COLO829 (cell line): ENCODE measurements at regions not wholly inside any gene's neighbourhood (a gene's known extent, or its start where the extent isn't known, plus 50 kb on each side); places are given as distances from the start of the nearest gene placed in this dataset.

Source experiments
- DNase-seq: peaks from one replicate; pipeline ENCODE4 v3.0.0; 2012; ENCODE audit warnings: low spot score

DNA sequence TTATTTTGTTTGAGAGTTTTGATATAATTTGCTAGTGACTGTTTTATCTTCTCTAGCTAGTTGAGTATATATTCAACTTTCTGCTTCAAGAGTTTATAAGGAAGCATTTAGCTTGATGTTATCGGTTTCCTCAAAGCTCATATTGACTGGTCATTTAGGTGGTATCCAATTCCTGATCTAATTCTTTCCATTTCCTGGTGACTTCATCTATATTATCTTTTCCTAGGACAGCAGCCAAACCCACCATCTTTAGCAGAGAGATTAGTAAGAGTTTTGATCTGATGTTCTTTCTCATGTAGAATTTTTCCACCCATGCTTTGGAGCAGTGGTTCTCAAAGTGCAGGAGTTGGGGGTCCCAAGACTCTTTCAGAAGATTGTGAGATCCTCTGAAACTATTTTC, 148.6 kb upstream of the STT3B start:
- DNase-seq = no peak

DNA sequence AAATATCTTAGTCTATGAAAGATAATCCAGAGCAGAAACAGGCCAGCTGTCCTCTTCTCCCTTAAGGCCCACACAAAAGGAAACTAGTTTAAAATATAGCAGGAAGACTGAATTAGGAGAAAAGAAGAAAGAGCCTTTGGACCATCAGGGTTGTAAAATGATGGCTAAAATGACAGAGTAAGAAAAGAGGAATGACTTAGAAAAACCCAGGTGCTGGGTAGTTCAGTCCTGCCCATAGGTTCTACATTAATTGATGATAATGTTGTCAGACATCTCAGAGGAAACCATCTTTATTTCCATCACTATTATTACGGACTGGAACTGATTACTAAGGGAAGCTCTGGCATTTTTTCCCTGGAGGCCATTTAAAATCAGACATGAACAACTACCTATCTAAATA, 142.8 kb upstream of the STT3B start:
- no peak for DNase-seq

DNA sequence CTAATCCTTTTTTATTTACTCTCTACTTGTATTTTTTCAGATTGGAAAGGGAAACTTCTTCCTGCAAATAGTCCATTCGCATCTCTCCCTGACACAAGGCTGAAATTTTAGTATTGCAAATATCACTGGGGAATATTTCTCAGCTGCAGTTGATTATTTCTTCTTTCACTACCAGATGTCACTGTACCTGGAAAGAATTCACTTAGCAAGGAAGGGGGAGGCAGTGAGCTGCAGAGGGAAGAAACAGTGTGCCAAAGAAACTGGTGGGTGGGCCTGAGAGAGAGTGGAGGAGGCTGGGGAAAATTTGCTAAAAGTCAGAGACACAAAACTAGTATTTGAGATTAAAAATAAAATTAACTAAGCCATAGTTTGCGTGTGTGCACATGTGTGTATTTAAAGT, 142.3 kb upstream of the STT3B start:
- DNase-seq = no peak

DNA sequence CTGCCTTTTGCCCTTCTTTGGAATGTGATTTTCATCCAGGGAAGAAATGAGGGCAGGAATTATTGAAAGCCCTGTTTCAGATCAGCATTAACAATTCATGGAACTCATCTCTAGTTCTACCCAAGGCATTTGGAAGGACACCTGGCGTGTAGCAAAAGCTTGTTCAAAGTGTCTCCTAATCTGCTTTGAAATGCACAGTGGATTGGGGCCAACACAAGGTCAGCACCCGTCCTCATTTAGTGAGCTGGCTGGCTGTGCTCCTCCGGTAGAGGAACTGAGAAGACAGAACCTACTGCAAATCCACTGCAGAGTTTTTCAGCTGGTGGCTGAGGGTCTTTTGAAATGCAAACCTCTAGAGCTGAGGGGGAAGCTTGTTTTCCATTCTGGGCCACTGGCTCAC, 141.6 kb upstream of the STT3B start:
- DNase-seq = no peak

DNA sequence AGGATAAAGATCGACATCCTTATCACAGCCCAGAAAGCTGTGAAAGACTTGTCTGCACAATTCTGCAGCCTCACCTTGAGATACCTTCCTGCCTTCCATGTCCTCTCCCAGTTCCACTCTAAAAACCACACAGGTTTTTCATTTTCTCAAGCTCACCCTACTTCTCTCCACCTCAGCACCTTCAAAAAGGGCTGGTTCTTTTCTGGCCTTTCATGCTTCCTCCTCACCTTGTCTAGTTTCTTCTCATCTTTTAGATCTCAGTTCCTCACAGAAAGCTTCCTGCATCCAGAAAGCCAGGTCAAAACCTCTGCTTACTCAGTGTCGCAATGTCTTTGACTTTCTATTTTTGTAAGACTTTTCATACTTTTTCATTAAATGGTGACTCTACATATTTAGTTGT, 140.2 kb upstream of the STT3B start:
- no peak for DNase-seq

DNA sequence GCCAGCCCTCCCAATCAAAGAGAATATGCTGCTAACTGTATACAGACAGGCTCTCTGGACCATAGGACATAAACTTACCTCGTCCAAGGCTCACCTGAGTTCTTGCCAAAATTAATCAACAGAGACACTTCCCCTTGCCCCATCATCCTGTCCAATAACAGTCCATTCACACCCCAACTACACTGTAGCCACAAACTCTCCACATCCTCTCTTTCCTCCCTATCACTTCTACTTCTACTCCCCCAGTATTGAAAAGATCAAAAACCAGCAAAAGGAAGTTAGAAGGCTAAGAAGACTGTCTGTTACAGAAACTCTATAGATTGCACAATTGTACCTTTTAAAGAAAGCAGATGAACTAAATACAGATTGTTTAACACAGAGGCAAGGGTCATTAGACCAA, 133.5 kb upstream of the STT3B start:
- DNase-seq = no peak

DNA sequence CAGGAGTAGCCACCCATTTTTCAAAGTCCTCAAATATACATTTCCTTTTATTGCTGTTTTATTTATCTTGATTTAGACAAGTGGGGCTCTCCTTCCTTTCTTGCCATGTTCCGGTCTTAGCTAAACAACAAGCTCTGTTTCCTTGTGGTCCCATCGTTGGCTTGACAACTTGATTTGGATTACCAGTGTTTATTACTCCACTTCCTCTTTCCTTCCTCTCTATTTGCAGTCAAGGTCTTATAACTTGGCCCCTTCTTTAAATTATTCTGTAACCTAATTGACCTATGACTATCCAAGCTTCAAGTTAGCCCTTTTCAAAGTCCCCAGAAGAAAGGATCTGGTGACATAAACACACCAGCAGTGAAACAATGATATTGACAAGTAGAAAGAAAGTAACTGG, 130.6 kb upstream of the STT3B start:
- DNase-seq = no peak

DNA sequence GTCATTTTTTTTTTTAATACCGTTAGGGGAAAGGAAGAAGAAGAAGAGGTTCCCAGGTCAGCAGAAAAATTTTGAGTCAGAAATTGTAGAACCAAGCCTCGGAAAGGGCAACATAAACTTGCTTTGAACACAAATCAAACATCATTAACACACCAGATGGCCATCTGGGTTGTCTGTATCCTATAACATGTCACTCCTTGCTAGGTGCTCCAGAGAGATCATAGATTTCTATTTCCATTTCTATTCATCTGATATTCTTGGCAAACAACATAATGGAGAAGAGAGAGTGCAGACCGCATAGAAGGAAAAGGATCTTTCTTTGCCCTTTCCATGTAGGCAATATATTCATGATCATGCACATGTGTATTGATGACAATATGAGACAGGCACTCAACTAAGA, 129.5 kb upstream of the STT3B start:
- DNase-seq = no peak

DNA sequence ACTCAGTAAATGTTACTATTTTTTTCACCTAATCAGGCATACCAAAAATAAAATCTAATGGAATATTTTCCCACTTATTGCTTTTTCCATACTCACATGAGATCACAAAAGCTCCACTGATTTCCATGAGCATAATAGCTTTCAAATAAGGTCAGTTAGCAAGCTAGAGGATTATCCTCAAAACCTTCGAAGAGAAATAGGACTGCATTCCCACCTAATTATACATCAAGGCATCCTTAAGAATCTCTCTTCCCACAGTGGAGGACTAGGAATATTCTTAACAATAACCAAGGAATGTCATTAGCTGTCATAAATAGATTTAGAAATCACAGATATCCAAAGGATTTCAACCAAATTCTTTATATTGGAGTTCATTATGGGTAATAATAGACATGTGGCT, 127.9 kb upstream of the STT3B start:
- no peak for DNase-seq

DNA sequence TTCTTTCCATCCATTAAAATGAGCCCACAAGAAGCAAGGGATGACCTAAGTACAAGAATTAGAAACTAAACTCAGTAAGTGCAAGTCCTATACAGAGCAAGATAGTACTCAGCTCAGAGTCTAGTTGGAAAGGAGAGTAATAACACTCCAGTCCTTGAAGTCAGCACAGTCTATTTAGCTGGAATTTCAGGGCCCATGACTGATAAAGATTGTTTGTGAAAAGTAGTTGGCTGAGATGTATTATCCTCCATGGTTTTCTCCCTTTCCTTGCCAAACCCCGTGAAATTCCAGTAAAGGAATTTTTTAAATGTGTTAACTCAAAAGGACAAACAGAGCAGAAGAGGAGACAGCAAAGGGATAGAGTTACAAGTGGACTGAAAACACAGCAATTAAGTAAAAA, 127.2 kb upstream of the STT3B start:
- DNase-seq = no peak

DNA sequence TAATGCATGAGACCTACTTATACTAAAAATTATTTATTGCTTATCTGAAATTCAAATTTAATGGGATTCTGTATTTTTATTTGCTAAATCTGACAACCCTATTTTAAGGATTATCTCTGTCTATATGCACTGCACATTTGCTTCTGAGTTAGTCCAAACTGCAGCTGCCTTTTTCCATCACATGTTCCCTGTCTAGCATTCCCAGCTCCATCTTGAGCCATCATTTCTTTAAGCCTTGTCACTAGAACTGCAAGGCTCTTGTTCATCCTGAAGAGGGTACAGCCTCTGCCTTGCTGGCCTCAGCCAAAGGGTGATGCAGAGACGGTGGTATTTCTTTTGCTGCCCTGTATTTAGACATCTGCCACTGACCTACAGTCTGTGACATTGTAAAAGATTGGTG, 125.8 kb upstream of the STT3B start:
- no peak for DNase-seq

DNA sequence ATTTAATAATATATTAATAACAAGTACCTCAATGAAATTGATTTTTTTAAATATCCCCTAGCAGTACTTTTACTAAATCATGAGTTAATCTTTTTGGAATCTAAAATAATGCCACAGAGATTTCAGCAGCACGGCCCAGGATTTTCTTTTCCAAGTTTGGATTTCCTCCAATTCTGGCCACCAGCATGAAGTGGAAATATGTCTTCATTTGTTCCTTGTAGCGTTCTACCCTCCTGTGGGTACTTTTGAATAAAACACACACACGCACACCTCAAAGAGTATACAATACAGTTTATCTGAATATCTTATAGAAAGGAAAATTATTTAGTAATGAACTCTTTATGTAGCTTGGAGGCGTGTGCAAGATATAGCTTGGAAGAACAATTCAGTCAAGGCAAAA, 125.1 kb upstream of the STT3B start:
- no peak for DNase-seq

DNA sequence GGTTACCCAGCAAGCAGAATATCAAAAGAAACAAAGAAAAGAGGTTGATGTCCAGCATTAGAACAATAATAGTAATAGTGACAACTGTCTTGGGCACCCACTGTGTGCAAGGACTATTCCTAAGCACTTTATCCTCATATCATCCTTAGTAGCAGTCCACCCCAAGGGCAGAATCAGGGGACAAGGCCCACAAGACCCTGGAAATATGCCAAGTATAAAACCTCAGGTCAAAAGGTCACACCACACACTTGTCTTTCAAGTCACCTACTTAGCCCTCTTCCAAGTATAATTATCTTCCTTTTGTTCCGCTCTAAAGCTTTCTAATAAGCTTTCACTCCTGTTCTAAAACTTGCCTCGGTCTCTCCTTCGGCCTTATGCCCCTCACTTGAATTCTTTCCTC, 124.0 kb upstream of the STT3B start:
- no peak for DNase-seq

DNA sequence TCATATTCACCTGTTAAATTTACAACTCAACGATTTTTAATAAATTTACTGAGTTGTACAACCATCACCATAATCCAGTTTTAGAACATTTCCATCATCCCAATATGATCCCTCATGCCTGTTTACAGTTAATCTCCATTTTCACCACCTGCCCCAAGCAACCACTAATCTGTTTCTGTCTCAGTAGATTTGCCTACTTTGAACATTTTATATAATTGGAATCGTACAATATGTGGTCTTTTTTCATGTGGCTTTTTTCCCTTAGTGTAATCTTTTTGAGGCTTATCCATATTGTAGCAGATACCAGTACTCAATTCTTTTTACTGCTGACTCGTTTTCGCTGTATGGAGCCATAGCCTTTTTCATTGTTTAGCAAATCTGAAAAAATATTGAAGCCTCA, 123.3 kb upstream of the STT3B start:
- DNase-seq = no peak

DNA sequence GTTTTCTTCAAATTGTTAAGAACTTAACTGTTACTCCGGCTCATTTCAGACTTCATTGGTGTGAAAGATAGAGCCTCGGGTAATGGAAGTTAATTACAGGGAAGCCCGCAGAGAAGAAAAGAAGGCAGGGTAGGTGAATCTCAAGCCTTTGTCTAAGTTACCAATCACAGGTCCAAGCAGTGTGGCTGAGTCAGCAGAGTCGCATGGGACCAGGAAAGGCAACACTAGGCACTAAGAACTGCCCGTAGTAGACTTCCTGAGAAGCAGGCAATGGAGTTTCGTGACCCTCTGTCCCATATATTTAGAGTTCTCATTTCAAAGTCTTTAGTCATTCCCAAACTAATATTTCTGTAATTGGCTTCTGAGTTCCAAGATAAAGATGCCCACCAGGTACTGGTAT, 122.9 kb upstream of the STT3B start:
- no peak for DNase-seq

DNA sequence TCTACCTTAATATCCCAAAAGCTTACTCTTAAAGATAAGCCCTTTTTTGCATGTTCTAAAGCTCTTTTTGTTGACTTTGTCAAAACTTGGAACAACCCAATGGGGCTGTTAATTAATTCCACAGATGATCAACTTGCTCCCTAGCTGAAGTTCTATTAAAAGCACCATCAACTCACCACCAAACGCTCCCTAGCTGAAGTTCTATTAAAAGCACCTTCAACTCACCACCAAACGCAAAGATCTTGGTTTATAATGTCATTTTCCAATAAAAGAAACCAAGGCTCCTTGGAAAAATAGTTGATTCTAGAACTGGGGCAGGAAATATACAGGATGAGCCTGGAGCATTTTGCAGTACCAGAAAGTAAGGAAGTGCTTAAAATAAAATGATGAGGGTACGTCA, 122.3 kb upstream of the STT3B start:
- no peak for DNase-seq

DNA sequence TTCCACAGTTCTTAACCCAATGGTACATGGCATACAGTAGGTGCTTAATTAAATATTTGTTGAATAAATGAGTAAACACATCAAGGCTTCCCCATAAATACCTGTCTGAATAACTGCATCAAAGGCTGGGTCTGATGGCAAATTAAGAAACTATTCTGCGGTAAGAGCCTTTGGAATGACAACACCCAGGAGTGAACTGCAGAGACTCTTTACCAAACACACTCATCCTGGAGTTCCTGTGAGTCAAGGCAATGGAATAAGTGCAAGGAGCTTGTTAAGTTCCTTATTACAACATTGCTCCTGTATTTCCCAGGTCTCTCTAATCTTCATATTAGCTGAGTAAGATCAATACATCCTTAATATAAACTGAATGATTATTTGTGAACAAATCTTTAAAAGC, 119.9 kb upstream of the STT3B start:
- no peak for DNase-seq

DNA sequence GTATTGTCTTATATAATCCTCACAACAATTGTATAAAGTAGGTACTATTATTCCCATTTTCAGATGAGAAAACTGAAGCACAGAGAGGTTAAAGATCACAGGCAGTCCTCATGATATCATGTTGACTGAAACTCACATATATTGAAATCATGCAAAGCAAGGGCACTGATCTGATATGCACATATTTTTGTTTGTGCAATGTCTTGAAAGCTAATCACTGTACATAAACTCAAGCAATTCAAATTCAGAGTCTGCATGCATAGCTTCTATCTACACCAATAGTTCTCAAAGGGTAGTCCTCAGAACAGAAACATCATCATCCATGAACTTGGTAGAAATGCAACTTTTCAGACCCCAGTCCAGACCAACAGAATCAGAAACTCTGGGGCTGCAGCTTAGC, 119.2 kb upstream of the STT3B start:
- no peak for DNase-seq

DNA sequence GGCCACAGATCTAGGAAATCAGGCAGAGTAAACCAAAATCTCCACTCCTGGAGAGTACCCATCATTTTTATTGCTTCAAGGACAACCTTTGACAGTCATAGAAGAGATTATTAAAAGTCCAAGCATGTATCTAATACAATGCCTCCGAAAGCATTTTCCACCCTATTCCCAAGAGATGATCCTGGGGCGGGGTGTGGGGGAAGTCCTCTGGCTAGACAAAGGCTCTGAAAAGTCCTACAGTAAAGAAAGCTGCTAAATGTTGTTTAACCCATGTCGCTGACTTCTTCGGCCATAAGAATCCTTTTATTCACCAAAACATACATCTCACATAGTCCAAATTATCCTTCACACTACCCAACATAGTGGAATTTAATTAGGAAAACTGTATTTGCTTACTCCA, 115.7 kb upstream of the STT3B start:
- no peak for DNase-seq

DNA sequence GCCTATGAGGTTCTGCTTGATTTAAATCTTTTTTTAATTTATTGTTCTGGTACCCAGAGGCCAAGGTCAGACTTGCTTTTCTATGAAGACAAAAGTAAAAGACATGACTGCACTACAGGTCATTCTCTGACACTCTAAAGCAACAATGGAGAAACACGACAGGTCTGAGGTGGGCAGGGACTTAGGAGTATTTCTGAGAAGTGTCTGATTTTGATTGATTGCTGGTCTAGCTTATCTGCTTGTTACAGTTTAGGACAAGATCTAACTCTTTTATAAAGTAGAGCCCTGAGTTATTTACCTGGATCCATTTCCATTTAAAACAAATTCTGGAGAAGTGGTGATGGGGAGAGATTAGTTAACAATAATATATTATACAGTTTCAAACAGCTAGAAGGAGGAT, 115.2 kb upstream of the STT3B start:
- DNase-seq = no peak

DNA sequence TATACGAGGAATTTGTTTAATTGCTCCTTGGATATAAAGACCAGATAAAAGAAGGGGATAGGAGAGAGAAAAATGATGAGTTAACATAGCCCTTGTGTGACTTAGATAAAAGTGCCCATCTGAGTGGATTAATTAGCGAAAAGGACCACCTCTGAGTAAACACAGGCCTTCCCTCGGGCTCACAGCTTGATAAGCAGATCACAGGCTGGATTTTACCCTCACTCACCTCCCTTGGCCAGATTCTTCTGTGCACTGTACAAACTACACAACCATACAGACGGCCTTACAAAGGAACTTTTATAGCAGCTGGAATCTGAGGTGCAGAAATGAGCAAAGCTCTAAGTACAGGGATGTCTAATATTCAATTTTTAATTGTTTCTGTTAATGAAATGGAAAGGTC, 112.4 kb upstream of the STT3B start:
- no peak for DNase-seq

DNA sequence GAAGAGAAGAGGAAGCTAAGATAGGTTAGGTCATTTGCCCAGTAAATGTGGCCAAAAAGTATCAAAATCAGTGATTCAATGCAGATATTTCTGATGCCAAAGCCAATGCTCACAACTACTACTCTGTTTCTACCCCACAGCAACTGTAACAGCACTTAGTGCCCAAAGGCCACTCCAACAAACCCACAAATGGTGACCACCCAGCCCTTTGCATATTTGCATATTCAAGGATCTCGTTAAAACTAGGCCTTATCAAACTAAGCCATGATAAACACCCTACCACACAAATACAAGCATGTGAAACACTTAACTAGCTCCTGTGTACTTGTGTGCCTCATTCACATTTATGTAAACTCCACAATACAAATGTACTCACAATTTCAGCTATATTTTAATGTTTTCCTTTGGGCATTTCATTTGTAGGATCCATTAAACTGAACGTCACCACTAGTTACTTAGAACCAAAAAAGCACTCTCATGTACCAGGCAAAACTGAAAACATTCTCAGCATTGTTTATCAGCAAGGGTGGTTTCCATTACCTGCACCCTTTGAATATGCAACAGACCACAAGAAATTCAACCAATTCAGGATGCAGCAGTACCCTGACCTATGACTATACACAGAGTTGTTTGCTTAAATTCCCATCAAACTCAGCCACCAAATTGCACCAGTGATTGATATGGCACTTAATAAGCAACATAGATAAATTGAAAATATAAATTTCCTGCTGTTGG, 111.2 kb upstream of the STT3B start:
- DNase-seq = no peak

DNA sequence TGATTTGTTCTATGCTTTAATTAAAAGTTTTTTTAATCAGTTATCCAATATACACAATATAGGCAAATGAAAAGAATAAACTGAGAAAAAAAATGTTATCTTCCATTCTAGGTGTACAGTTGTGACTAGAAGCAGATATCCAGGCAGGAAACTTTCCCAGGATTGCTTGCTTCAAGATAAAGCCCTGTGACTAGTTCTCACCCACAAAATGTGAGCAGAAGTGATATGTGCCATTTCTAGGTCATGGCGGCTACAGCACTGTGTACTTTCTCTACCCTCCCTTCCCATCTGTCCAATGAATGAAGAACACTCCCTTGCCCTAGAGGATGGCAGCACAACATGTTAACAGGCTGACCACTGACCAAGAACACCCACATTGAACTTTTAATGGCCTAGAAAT, 110.5 kb upstream of the STT3B start:
- DNase-seq = no peak

DNA sequence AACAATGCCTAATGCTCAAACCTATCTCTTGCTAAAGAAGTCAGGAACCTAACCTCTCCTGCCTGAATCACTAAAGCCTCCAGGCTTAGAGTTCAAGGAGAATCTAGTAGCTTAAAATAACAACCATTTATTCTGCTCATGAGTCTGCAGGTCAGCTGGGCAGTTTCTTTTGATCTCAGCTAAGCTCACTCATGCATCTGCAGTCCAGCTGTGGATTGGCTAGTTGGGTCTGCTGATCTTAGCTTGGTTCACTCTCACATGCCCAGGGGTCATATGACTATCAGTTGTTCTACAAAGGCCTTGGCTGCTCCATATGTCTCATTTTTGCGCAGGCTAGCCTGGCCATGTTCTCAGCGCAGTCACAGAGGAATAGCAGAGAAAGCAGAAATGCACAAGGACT, 109.2 kb upstream of the STT3B start:
- DNase-seq = peak; percentile 82

DNA sequence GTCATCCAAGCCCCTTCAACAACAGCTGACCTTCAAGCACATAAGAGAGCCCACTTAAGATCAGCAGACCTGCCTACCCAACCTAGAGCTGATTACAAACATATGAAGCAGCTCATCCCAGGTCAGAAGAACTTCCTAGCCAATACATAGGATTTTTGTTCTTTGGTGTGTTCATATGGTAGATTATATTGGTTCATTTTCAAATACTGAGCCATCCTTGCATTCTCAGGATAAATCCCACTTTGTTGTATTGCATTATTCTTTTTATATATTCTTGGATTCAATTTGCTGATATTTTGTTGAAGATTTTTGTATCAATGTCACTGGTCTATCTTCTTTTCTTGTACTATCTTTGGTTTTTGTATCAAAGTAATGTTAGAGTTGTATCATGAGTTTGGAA, 107.3 kb upstream of the STT3B start:
- DNase-seq = no peak
